Coronary artery (tissue), 2 donors: ENCODE measurements at regions not wholly inside any gene's neighbourhood (a gene's known extent, or its start where the extent isn't known, plus 50 kb on each side); places are given as distances from the start of the nearest gene placed in this dataset.

Experiments
- DNase-seq: peaks from one replicate; pipeline ENCODE4 v3.0.0-alpha.2; 2017; ENCODE audit warnings: low spot score
- H3K27ac ChIP-seq, 2 donors: fragments of 200-600 bp; sonication (generic); one replicate each; pipeline ENCODE4 v1.5.1; 2016 to 2019
- H3K4me3 ChIP-seq: fragments of 200-600 bp; sonication (generic); 2 replicates; pipeline ENCODE4 v1.5.1; 2016; ENCODE audit warnings: mild to moderate bottlenecking, moderate library complexity
- TF ChIP-seq, protein P1 (sequence below): fragments of 200-600 bp; sonication (generic); IDR thresholded peaks from one replicate; pipeline ENCODE4 v1.5.1; 2019; ENCODE audit warnings: antibody characterized with exemption

DNA sequence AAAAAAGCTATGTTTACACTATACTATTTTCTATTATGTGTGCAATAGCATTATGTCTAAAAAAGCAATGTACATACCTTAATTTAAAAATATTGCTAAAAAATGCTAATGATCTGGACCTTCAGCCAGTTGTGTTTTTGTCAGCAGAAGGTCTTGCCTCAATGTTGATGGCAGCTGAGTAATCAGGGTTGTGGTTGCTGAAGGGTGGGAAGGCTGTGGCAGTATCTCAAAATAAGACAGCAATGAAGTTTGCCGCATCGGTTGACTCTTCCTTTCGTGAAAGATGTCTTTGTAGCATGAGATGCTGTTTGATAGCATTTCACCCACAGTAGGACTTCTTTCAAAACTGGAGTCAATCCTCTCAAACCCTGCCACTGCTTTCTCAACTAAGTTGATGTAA is 134.7 kb upstream of the CDYL start:
- Histone ChIP-seq H3K4me3 (no peak overlapping the region), H3K27ac (no peak overlapping the region)
- no peak for DNase-seq
- TF ChIP-seq, protein P1, sequence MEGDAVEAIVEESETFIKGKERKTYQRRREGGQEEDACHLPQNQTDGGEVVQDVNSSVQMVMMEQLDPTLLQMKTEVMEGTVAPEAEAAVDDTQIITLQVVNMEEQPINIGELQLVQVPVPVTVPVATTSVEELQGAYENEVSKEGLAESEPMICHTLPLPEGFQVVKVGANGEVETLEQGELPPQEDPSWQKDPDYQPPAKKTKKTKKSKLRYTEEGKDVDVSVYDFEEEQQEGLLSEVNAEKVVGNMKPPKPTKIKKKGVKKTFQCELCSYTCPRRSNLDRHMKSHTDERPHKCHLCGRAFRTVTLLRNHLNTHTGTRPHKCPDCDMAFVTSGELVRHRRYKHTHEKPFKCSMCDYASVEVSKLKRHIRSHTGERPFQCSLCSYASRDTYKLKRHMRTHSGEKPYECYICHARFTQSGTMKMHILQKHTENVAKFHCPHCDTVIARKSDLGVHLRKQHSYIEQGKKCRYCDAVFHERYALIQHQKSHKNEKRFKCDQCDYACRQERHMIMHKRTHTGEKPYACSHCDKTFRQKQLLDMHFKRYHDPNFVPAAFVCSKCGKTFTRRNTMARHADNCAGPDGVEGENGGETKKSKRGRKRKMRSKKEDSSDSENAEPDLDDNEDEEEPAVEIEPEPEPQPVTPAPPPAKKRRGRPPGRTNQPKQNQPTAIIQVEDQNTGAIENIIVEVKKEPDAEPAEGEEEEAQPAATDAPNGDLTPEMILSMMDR, result no peak

DNA sequence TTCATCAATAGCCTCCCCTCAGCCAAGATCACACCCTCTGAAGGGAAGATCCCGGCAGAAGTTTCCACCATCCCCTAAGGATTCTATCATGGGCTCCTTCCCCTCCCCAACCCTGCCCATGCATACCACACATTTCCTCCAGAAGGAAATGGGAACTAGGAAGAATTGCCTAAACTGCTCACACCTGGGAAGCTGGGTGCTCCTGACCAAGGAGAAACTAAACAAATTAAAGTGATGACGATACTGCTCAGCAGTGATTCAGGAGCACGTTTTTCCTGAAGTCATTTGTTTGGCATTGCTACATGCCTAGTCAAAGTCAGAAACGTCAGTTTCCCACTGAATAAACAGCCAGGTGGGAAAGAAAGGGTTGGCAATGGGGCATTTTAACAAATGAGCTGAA is 136.1 kb upstream of the CDYL start:
- Histone ChIP-seq H3K27ac (no peak overlapping the region), H3K4me3 (no peak overlapping the region)
- DNase-seq, result no peak
- TF ChIP-seq, protein P1, result no peak

DNA sequence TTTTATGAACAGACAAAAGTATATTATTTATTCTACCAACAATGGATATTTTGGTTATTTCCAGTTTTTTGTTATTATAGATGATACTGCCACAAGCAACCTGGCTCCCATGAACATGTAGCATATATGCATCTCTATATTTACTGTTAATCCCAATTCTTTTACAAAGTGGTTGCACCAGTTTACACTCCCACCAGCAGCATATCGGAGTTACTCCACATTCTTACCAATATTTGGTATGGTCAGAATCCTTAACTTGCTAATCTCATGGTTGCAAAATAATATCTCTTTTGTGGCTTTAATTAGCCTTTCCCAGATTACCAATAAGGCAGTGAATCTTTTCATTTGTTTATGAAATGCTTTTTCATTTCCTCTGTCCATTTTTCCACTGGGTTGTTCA is 137.6 kb upstream of the CDYL start:
- no peak overlapping the region for H3K4me3 ChIP-seq
- TF ChIP-seq, protein P1, result no peak
- DNase-seq, result no peak
- no peak overlapping the region for H3K27ac ChIP-seq

DNA sequence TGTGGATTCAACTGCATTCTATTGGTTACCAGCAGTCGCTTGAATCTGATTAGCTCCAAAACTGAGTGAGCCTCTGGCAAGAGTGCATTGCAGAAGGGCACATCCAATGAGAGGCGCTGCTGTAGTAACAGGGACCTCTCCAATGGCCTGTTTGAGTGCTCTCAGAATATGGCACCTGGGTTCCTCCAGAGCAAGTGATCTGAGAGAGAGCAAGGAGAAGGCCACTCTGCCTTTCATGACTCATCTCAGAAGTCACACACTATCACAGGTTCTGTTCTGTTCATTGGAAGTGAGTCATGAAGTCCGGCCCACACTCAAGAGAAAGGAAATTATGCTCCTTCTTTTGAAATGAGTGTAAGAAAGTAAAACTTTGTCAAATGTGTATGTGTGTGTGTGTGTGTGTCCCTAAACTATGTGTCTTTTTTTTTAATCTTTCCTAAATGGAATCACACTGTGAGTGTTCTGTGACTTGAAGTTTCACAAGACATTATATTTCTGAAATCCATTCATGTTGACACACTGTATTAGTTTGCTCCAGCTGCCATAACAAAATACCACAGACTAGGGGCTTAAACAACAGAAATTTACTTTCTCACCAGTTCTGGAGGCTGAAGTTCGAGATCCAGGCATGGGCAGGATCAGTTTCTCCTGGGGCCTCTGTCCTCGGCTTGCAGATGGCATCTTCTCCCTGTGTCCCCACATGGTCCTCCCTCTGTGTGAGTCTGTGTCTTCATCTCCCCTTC is 138.3 kb upstream of the CDYL start:
- H3K4me3 ChIP-seq, result no peak overlapping the region
- TF ChIP-seq, protein P1, result no peak
- H3K27ac ChIP-seq, result no peak overlapping the region
- no peak for DNase-seq

DNA sequence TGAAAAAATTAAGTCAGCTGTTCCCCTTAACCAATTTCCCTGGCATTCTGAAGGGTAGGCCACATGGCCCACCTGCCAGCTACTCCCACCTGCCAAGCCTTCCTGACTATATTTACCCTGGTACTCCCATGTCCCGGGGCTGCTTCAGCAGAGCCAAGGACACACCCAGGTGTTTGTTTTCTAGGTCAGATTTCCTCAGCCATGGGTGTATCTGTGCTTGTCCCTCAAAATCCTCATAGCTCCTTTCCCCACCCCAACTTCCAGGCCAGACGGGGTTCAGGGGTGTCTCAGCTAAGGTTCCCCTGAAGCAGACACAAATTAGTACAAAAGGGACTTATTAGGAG is 139.4 kb upstream of the CDYL start:
- TF ChIP-seq, protein P1, result no peak
- no peak for DNase-seq
- H3K4me3 ChIP-seq, result no peak overlapping the region

DNA sequence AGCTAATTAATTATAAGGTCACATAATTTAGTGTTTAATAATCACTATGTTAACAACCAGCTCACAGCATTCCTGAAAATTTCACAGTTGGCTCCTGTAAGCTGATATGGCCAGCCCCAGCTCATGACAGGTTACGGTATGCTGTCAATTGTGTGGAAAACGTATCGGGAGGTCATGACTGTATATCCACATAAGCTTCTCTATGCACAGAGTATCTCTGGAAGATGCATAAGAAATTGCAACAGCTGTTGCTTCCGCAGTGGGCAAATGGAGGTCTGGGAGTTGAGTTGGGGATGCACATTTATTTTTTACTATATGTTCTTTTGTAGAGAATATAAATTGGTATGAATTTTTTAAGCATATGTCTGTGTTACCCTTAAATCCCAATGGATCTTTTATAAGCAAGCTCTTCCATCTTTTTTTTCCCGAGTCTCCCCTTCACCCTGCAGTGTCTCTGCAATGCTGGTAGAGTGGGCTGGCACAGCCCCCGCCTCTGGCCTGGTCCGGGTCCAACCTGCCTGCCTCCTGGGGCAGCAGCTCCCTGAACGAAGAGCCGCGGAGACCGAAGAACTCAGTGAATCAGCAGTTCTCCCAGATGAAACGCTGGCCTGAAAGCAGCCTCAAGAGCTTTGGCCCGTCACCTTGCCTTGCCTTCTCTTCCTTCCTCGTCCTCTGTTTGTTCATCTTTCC is 139.9 kb upstream of the CDYL start:
- TF ChIP-seq, protein P1, result no peak
- no peak overlapping the region for H3K4me3 ChIP-seq
- H3K27ac ChIP-seq, result no peak overlapping the region

More for the DNA sequence above, 139.4 kb upstream of the CDYL start:
- no peak overlapping the region for H3K27ac ChIP-seq

DNA sequence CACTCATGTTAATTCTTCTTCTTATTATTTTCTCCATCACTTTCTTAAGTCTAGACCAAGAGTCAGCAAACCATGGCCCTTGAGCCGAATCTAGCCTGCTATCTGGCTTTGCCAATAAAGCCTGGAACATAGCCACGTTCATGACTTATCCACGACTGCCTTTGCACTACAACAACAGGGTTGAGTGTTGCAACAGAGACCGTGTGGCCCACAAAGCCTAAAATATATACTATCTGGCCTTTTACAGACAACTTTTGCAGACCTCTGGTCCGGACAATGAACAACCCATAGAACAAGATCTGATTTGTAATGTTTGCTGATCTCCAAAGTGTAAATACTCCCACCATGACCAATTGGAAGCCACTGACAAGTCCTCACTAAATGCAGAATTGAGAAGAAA is 140.5 kb upstream of the CDYL start:
- Histone ChIP-seq H3K27ac (no peak overlapping the region), H3K4me3 (no peak overlapping the region)
- TF ChIP-seq, protein P1, result no peak
- DNase-seq, result no peak

More for the DNA sequence above, 139.9 kb upstream of the CDYL start:
- no peak for DNase-seq
